GM18858 (cell line): ENCODE measurements at regions not wholly inside any gene's neighbourhood (a gene's known extent, or its start where the extent isn't known, plus 50 kb on each side); places are given as distances from the start of the nearest gene placed in this dataset.

ENCODE experiments used
- ATAC-seq: cut with Tn5 transposase; IDR thresholded peaks from one replicate; pipeline ENCODE4 v1.9.1; 2021; ENCODE audit not compliant: unreplicated experiment

- no peak for ATAC-seq
Measured at GRCh38 chr2:128549094-128549493, 230.4 kb upstream of the HS6ST1 start.

- no peak for ATAC-seq
Measured at GRCh38 chr2:128549646-128550260, 231.1 kb upstream of the HS6ST1 start.

- no peak for ATAC-seq
Measured at GRCh38 chr2:128550389-128550788, 231.7 kb upstream of the HS6ST1 start.

- no peak for ATAC-seq
Measured at GRCh38 chr2:128550801-128551416, 232.2 kb upstream of the HS6ST1 start.

- ATAC-seq: no peak
Measured at GRCh38 chr2:128551435-128551834, 232.8 kb upstream of the HS6ST1 start.

- no peak for ATAC-seq
Measured at GRCh38 chr2:128552141-128552805, 233.6 kb upstream of the HS6ST1 start.

- no peak for ATAC-seq
Measured at GRCh38 chr2:128552806-128553551, 234.3 kb upstream of the HS6ST1 start.

GRCh38 chr2:128554151-128554769 is 235.6 kb upstream of the HS6ST1 start:
- ATAC-seq: no peak

- no peak for ATAC-seq
Measured at GRCh38 chr2:128555433-128555832, 236.8 kb upstream of the HS6ST1 start.

- no peak for ATAC-seq
Measured at GRCh38 chr2:128556089-128556488, 237.4 kb upstream of the HS6ST1 start.

- no peak for ATAC-seq
Measured at GRCh38 chr2:128556633-128557032, 238.0 kb upstream of the HS6ST1 start.

GRCh38 chr2:128557069-128557468 is 238.4 kb upstream of the HS6ST1 start:
- ATAC-seq: no peak

- ATAC-seq: no peak
Measured at GRCh38 chr2:128557831-128558241, 239.2 kb upstream of the HS6ST1 start.

- ATAC-seq: no peak
Measured at GRCh38 chr2:128558441-128558840, 239.8 kb upstream of the HS6ST1 start.

GRCh38 chr2:128558895-128559532 is 240.3 kb upstream of the HS6ST1 start:
- ATAC-seq: no peak

GRCh38 chr2:128559533-128560515 is 241.2 kb upstream of the HS6ST1 start:
- no peak for ATAC-seq

- ATAC-seq: no peak
Measured at GRCh38 chr2:128560718-128561117, 242.1 kb upstream of the HS6ST1 start.

- ATAC-seq: no peak
Measured at GRCh38 chr2:128562471-128563347, 244.0 kb upstream of the HS6ST1 start.

- ATAC-seq: no peak
Measured at GRCh38 chr2:128563348-128563687, 244.7 kb upstream of the HS6ST1 start.
